Liver (tissue), 8 donors: ENCODE measurements at regions not wholly inside any gene's neighbourhood (a gene's known extent, or its start where the extent isn't known, plus 50 kb on each side); places are given as distances from the start of the nearest gene placed in this dataset.

Source experiments
- DNase-seq: peaks from one replicate; pipeline ENCODE4 v3.0.0-alpha.2; 2017; ENCODE audit warnings: low spot score
- H3K27ac ChIP-seq, 2 donors: one replicate each; pipeline ENCODE4 v1.7.0; 2013; ENCODE audit warnings: inconsistent platforms in 2 of 2, low read length in 2 of 2, control low read depth in 1 of 2, low read depth in 1 of 2, mild to moderate bottlenecking in 1 of 2
- H3K27me3 ChIP-seq, 4 donors: one replicate each; pipeline versions ENCODE4 v1.6.1 to v1.7.0; 2013; ENCODE audit warnings: low read length in 3 of 4, inconsistent platforms in 1 of 4, mild to moderate bottlenecking in 1 of 4, moderate library complexity in 1 of 4; ENCODE audit not compliant: control insufficient read depth in 4 of 4, insufficient read depth in 4 of 4
- H3K36me3 ChIP-seq, 4 donors: one replicate each; pipeline versions ENCODE4 v1.6.1 to v1.7.0; 2013; ENCODE audit warnings: low read length in 3 of 4, mild to moderate bottlenecking in 3 of 4, low read depth in 1 of 4, moderate library complexity in 1 of 4; ENCODE audit not compliant: control insufficient read depth in 4 of 4, insufficient read depth in 3 of 4
- H3K4me1 ChIP-seq, 4 donors: one replicate each; pipeline versions ENCODE4 v1.6.1 to v1.7.0; 2013; ENCODE audit warnings: low read length in 3 of 4, mild to moderate bottlenecking in 3 of 4, moderate library complexity in 1 of 4; ENCODE audit not compliant: control insufficient read depth in 4 of 4, insufficient read depth in 4 of 4
- H3K4me3 ChIP-seq, 3 donors: one replicate each; pipeline versions ENCODE4 v1.6.1 to v1.7.0; 2013; ENCODE audit warnings: low read length in 3 of 3, control low read depth in 1 of 3, low read depth in 1 of 3, mild to moderate bottlenecking in 1 of 3
- H3K9ac ChIP-seq, 2 donors: one replicate each; pipeline ENCODE4 v1.7.0; 2013; ENCODE audit warnings: low read length in 2 of 2, mild to moderate bottlenecking in 2 of 2, moderate library complexity in 2 of 2, control low read depth in 1 of 2, low read depth in 1 of 2
- H3K9me3 ChIP-seq, 4 donors: one replicate each; pipeline versions ENCODE4 v1.6.1 to v1.7.0; 2013; ENCODE audit warnings: low read length in 3 of 4; ENCODE audit not compliant: control insufficient read depth in 4 of 4
- EGR1 ChIP-seq, 2 donors: IDR thresholded peaks; 2 replicates each; pipeline ENCODE4 v1.6.1; 2016 to 2018; ENCODE audit warnings: antibody characterized with exemption in 2 of 2, low read depth in 2 of 2
- FOXA1 ChIP-seq: IDR thresholded peaks from 2 replicates; pipeline ENCODE4 v1.6.1; 2016; ENCODE audit warnings: antibody characterized with exemption
- FOXA2 ChIP-seq: IDR thresholded peaks from 2 replicates; pipeline ENCODE4 v1.6.1; 2016; ENCODE audit warnings: antibody characterized with exemption
- GABPA ChIP-seq, 2 donors: IDR thresholded peaks in 1 of 2; conservative IDR thresholded peaks in 1 of 2; 2 replicates each; pipeline ENCODE4 v1.6.1; 2016; ENCODE audit warnings: antibody characterized with exemption in 2 of 2, mild to moderate bottlenecking in 1 of 2, moderate library complexity in 1 of 2
- HNF4A ChIP-seq, 2 donors: conservative IDR thresholded peaks; 2 replicates each; pipeline ENCODE4 v1.6.1; 2016; ENCODE audit warnings: antibody characterized with exemption in 2 of 2, mild to moderate bottlenecking in 2 of 2
- HNF4G ChIP-seq: IDR thresholded peaks from 2 replicates; pipeline ENCODE4 v1.6.1; 2016; ENCODE audit warnings: antibody characterized with exemption
- JUND ChIP-seq, 2 donors: IDR thresholded peaks; 2 replicates each; pipeline ENCODE4 v1.6.1; 2016; ENCODE audit warnings: antibody characterized with exemption in 2 of 2
- RAD21 ChIP-seq, 2 donors: IDR thresholded peaks; 2 replicates each; pipeline ENCODE4 v1.6.1; 2016; ENCODE audit warnings: antibody characterized with exemption in 2 of 2, mild to moderate bottlenecking in 2 of 2
- RXRA ChIP-seq, 2 donors: IDR thresholded peaks; 2 replicates each; pipeline ENCODE4 v1.6.1; 2017 to 2018; ENCODE audit warnings: antibody characterized with exemption in 2 of 2, mild to moderate bottlenecking in 1 of 2
- SP1 ChIP-seq: IDR thresholded peaks from 2 replicates; pipeline ENCODE4 v1.6.1; 2018; ENCODE audit warnings: antibody characterized with exemption, mild to moderate bottlenecking
- TAF1 ChIP-seq: conservative IDR thresholded peaks from 2 replicates; pipeline ENCODE4 v1.6.1; 2016; ENCODE audit warnings: antibody characterized with exemption, mild to moderate bottlenecking
- WGBS: extraction: QIAGEN DNeasy Blood & Tissue Kit; methylation state at CpG from one replicate; pipeline ENCODE4 v1.1.7; 2013; 5-methylcytosine and 5-hydroxymethylcytosine counted together
- TF ChIP-seq, protein P1 (sequence below): fragments of 150-350 bp; IDR thresholded peaks from 2 replicates; pipeline ENCODE4 v1.5.1; 2017; ENCODE audit warnings: improper control_type of control experiment, low read depth, low read length; ENCODE audit not compliant: missing input control
- TF ChIP-seq, protein P2 (sequence below): IDR thresholded peaks from 2 replicates; pipeline ENCODE4 v1.6.1; 2016; ENCODE audit warnings: antibody characterized with exemption
- TF ChIP-seq, protein P3 (sequence below): IDR thresholded peaks from 2 replicates; pipeline ENCODE4 v1.6.1; 2016; ENCODE audit warnings: antibody characterized with exemption, mild to moderate bottlenecking
- TF ChIP-seq, protein P4 (sequence below): IDR thresholded peaks from 2 replicates; pipeline ENCODE4 v1.6.1; 2016; ENCODE audit warnings: antibody characterized with exemption
- TF ChIP-seq, protein P5 (sequence below): IDR thresholded peaks from 2 replicates; pipeline ENCODE4 v1.6.1; 2016; ENCODE audit warnings: antibody characterized with exemption
- donor health status: healthy.
- donor health status: healthy.
- donor health status: healthy.
- donor health status: healthy.
- donor health status: healthy.

DNA sequence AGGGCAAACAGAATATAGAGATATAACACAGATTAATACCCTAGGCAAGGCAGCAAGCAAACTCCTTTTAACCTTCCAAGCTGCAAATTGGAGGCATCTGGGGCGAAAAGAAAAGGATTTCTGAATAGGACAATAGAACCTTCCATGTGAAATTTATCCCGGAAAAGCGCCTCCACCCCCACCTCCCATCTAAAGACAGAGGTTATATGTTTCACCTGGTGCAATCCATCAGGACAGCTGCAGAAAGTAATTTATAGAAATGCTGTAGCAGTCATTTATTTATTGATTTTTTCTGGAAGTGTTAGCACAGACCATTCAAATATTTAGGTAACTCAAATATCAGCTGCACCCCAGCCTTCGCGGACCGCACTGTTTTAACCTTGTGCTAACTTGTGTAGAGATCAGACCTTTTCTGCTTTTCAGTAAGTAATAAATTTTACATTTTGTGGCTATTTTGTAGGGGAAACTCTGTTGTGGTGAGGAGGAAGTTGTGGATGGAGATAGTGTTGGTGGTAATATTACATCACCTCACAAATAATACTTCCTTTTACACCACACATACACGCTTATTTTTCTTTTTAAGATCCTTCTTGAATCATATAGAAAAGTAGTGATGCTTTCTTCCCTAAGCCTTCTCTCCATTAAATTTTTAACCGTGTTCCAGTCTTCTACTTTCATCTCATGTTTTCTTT lies 919.3 kb upstream of the CDH2 start:
- Histone ChIP-seq H3K9me3 (no peaks in the 10 kb centered on the region), H3K9ac (no peak overlapping the region), H3K4me3 (no peak overlapping the region), H3K36me3 (no peaks in the 10 kb centered on the region), H3K27ac (no peak overlapping the region), H3K27me3 (no peaks in the 10 kb centered on the region), H3K4me1 (no peaks in the 10 kb centered on the region)
- 44% methylated on average over 8 of the region's 8 CpGs for WGBS
- TF ChIP-seq RXRA (IDR thresholded peaks at IDR 0.05), result no peak
- no peak for TF ChIP-seq HNF4G
- TF ChIP-seq SP1, result no peak
- TF ChIP-seq, protein P1, sequence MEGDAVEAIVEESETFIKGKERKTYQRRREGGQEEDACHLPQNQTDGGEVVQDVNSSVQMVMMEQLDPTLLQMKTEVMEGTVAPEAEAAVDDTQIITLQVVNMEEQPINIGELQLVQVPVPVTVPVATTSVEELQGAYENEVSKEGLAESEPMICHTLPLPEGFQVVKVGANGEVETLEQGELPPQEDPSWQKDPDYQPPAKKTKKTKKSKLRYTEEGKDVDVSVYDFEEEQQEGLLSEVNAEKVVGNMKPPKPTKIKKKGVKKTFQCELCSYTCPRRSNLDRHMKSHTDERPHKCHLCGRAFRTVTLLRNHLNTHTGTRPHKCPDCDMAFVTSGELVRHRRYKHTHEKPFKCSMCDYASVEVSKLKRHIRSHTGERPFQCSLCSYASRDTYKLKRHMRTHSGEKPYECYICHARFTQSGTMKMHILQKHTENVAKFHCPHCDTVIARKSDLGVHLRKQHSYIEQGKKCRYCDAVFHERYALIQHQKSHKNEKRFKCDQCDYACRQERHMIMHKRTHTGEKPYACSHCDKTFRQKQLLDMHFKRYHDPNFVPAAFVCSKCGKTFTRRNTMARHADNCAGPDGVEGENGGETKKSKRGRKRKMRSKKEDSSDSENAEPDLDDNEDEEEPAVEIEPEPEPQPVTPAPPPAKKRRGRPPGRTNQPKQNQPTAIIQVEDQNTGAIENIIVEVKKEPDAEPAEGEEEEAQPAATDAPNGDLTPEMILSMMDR, result no peak
- no peak for TF ChIP-seq GABPA (IDR thresholded peaks at IDR 0.05 in 1 of 2, conservative IDR thresholded peaks at IDR 0.05 in 1 of 2)
- no peak for TF ChIP-seq FOXA1
- TF ChIP-seq, protein P2, sequence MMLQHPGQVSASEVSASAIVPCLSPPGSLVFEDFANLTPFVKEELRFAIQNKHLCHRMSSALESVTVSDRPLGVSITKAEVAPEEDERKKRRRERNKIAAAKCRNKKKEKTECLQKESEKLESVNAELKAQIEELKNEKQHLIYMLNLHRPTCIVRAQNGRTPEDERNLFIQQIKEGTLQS, result no peak
- TF ChIP-seq HNF4A (conservative IDR thresholded peaks at IDR 0.05), result no peak
- TF ChIP-seq TAF1, result no peak
- no peak for TF ChIP-seq RAD21 (IDR thresholded peaks at IDR 0.05)
- TF ChIP-seq, protein P3, sequence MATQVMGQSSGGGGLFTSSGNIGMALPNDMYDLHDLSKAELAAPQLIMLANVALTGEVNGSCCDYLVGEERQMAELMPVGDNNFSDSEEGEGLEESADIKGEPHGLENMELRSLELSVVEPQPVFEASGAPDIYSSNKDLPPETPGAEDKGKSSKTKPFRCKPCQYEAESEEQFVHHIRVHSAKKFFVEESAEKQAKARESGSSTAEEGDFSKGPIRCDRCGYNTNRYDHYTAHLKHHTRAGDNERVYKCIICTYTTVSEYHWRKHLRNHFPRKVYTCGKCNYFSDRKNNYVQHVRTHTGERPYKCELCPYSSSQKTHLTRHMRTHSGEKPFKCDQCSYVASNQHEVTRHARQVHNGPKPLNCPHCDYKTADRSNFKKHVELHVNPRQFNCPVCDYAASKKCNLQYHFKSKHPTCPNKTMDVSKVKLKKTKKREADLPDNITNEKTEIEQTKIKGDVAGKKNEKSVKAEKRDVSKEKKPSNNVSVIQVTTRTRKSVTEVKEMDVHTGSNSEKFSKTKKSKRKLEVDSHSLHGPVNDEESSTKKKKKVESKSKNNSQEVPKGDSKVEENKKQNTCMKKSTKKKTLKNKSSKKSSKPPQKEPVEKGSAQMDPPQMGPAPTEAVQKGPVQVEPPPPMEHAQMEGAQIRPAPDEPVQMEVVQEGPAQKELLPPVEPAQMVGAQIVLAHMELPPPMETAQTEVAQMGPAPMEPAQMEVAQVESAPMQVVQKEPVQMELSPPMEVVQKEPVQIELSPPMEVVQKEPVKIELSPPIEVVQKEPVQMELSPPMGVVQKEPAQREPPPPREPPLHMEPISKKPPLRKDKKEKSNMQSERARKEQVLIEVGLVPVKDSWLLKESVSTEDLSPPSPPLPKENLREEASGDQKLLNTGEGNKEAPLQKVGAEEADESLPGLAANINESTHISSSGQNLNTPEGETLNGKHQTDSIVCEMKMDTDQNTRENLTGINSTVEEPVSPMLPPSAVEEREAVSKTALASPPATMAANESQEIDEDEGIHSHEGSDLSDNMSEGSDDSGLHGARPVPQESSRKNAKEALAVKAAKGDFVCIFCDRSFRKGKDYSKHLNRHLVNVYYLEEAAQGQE, result no peak
- no peak for TF ChIP-seq JUND (IDR thresholded peaks at IDR 0.05)
- TF ChIP-seq, protein P4, sequence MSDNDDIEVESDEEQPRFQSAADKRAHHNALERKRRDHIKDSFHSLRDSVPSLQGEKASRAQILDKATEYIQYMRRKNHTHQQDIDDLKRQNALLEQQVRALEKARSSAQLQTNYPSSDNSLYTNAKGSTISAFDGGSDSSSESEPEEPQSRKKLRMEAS, result no peak
- TF ChIP-seq EGR1 (IDR thresholded peaks at IDR 0.05; ENCODE audit: low read depth in 2 of 2), result no peak
- TF ChIP-seq, protein P5, sequence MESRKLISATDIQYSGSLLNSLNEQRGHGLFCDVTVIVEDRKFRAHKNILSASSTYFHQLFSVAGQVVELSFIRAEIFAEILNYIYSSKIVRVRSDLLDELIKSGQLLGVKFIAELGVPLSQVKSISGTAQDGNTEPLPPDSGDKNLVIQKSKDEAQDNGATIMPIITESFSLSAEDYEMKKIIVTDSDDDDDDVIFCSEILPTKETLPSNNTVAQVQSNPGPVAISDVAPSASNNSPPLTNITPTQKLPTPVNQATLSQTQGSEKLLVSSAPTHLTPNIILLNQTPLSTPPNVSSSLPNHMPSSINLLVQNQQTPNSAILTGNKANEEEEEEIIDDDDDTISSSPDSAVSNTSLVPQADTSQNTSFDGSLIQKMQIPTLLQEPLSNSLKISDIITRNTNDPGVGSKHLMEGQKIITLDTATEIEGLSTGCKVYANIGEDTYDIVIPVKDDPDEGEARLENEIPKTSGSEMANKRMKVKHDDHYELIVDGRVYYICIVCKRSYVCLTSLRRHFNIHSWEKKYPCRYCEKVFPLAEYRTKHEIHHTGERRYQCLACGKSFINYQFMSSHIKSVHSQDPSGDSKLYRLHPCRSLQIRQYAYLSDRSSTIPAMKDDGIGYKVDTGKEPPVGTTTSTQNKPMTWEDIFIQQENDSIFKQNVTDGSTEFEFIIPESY, result no peak
- no peak for TF ChIP-seq FOXA2
- no peak for DNase-seq
